Testis (tissue), 2 donors: ENCODE measurements at regions not wholly inside any gene's neighbourhood (a gene's known extent, or its start where the extent isn't known, plus 50 kb on each side); places are given as distances from the start of the nearest gene placed in this dataset.

ENCODE experiments used
- CTCF ChIP-seq, 3 experiments: fragments of 450-650 bp in 2 of 3; fragments of 200-600 bp in 1 of 3; sonication (generic) in 1 of 3; IDR thresholded peaks; one replicate each; pipeline ENCODE4 v1.5.1; 2016 to 2019; ENCODE audit warnings: antibody characterized with exemption in 3 of 3, mild to moderate bottlenecking in 2 of 3, moderate library complexity in 1 of 3
- POLR2A ChIP-seq: fragments of 450-650 bp; IDR thresholded peaks from one replicate; pipeline ENCODE4 v1.6.1; 2017; ENCODE audit warnings: antibody characterized with exemption, mild to moderate bottlenecking, moderate library complexity

GRCh38 chr2:240284503-240285259 is 144.2 kb upstream of the OTOS start:
- TF ChIP-seq CTCF (IDR thresholded peaks at IDR 0.05) (no peak), POLR2A (no peak)
